Umbilical cord (tissue), 1 donor: ENCODE measurements at regions not wholly inside any gene's neighbourhood (a gene's known extent, or its start where the extent isn't known, plus 50 kb on each side); places are given as distances from the start of the nearest gene placed in this dataset.
"Not testable (repeated sequence)": the region's sequence is repeated elsewhere in the genome, so short reads cannot be mapped to it uniquely, and the experiment has no call there.

Experiments used
- DNase-seq: peaks from one replicate; pipeline ENCODE4 v3.0.0-alpha.2; 2015; ENCODE audit warnings: low spot score

DNA sequence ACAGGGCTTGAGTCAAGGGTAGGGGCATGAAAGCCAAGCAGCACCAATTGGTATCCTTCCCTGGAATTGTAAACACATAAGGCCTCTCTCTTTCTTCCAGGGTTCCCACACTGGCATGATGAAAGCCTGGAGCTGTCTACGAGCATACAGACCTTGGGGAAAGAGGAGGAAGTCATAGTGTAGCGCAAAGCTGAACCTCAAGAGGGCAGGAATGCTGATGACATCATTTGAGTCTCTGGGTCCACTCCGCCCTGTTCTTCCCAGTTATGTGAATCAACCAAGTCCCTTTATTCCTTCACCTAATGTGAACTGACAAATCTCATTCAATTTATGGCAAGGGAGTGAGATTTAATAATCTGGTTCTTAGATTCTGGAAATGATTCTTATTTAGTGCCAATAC lies 266.4 kb upstream of the NCAM1 start:
- peak; percentile 14 for DNase-seq

DNA sequence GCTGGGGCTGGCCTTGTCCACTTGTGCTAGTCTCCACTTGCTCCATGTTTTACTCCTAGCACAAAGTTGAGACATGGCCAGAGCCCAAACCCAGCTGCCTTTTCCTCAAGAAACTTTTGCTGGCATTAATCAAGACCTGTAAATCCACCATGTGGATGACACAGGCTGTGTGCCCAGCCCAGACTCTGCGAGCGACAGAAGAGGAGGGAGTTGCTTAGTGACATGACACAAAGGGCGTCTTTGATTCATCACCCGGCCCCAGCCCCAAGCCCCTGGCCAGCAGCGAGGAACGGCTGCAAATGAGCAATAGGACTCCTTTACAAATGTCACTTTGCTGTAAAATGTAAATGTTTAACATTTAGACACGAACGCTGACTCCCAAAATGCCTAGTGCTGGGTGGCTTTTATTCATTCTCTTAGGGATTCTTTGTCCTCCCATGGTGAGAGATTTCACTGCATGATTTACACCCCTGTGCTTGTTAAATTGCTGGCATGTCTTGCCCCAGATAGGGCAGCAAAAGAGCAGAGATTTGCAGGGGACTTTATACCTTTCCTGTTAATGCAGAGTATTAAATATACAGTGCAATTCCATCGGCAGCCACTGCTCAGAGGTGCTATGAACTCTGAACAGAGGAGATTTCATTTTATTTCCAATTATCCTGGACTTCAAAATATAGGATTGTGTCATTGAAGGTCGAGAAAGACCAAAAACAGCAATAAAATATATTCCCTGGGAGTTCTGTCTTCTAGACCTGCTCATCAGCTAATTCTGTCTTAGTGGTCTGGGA lies 263.6 kb upstream of the NCAM1 start:
- peak; percentile 1 for DNase-seq

DNA sequence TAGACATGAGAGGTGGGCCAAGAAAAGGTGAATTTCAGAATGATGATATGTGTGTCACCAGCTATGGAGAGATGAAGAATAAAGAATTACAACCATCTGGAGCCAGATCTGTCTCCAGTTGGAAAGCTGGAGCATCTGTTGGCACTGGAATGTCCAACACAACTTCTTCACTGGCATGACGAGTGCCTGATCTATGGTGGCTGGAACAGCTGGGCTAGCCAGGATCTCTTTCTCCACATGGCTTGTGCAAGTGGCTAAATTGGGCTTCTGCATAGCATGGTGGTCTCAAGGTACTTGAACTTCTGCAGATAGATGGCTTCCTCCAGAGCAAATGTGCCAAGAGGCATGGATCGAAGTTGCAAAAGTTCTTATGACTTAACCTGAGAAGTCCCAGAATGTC lies 256.1 kb upstream of the NCAM1 start:
- DNase-seq, result no peak

DNA sequence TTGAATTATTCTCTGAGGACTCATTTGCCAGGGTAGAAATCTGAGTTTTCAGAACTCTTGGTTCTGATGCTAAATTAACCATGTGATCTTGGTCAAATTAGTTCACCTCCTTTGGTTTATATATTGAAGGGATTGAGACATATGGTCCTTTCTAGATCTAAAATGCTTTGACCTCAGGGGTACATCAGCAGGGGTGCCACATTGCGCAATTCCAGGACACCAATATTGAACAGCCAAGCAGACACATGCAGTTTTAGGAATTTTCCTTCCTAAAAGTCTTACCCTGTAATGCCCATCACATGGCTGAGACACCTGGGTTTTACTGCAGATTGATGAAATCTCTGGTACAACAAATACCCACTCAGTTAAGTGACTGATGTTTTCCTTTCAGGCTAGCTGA lies 254.4 kb upstream of the NCAM1 start:
- no peak for DNase-seq

DNA sequence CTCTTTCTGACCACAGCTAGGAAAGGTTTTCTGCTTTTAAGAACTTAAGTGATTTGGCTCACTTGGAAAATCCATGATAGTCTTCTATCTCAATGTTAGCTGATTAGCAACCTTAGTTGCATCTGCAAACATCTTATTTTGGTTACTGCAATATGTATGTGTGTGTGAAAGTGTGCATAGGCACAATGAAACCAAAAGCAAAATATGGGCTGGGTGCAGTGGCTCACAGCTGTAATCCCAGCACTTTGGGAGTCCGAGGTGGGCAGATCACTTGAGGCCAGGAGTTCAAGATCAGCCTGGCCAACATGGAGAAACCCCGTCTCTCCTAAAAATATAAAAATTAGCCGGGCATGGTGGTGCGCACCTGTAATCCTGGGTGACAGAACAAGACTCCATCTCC lies 246.9 kb upstream of the NCAM1 start:
- DNase-seq, result not testable (repeated sequence)

DNA sequence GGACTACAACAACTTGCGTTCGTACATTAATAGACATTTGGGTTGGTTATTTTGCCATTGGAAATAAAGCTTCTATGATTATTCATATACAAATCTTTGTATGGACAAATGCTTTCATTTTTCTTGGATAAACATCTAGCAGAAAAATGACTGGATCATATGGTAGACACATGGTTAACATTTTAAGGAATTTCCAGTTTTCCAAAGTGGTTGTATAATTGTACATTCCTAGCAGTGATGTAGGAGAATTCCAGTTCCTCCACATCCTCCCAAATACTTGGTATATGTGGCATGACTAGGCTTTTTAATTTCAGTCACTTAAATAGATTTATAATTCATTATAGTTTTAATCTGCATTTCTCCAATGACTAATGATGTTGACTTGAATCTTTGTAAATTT lies 246.2 kb upstream of the NCAM1 start:
- no peak for DNase-seq

DNA sequence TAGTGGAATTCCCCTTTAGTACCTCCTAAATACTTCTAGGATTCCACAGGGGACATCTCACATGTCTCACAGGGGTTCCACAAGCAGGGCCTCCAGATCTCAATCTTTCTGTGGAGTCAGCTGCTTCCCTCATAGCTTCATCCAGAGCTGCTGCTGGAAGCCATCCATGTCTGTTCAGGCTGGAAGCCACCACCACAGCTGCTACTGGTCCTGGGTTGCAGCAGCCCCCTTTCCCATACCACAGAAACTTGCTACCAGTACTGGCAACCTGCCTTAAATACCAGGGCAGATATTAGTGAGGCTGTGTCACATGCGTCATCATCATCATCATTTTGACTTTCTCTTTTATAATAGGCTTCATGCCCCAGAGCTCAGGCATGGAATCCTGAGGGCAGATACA lies 242.7 kb upstream of the NCAM1 start:
- DNase-seq, result no peak

DNA sequence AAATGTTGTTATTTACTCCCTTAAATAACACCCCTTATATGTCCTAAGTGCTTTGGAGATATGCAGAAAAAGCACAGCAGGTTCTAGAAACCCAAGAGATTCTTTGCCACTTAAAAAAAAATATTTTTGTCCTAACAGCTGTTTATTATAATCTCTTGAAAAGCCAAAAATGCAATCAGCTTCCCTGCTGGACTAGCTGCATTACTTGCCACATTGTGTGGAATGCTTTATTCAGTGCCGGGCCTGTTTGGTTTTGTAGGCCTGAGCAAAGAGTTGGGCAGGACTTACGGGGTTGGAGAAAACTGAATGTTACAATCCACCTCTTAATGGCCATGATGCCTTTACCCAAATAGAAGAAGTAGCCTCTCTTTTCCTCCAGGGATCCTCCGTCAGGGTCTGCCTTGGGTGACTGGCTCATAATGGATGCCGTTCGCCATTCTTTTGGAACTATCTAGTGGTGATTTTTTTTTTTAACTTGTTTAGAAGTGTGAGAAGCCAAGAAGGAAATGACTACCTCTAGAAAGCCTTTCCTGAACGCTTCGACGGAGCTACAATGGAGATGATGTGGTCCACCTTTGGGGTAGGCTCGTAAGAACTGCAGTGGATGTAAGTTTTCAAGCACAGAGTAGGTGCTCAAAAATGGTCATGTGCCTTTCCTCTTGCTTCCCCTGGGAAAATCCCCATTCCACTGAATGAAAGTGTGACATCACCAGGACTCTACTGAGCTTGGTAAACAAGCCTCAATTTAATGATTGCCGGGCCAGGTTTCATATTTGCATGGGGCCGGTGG lies 241.3 kb upstream of the NCAM1 start:
- DNase-seq, result no peak

DNA sequence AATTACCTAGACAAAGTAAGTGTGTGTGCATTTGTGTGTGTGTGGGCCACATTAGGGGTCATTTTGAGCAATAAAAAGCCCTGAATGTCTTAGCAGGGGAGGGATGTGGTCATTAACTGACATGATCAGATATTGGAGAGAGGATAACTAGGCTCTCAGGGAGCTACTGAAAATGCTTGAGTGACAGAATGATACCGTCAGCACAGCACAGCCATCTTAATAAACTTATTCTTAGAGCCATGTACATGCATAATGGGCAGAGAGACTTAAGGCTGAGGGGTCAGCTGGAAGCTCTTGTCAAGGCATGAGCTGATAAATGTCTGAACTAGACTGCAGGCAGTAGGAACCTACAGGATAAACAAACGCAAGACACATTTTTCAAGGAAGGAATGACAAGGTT lies 239.1 kb upstream of the NCAM1 start:
- DNase-seq, result no peak

DNA sequence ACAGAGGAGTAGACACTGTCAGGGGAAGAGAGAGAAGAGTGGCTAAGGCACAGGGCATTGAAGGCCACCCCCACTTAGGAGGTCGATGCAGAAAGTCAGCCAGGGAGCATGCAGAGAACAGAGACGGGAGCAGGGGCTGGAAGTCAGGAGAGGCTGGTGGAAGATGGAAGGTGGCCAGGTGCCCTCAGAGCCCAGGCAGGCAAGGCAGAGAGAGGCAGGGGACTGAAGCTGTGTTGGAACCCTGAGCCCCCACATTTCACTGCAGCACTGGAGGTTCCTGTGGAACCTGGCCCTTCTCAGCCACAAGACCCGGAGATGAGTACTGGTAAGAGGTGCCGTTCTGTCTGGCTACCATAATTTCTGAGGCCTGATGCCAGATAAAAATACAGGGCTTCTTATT lies 238.3 kb upstream of the NCAM1 start:
- no peak for DNase-seq

DNA sequence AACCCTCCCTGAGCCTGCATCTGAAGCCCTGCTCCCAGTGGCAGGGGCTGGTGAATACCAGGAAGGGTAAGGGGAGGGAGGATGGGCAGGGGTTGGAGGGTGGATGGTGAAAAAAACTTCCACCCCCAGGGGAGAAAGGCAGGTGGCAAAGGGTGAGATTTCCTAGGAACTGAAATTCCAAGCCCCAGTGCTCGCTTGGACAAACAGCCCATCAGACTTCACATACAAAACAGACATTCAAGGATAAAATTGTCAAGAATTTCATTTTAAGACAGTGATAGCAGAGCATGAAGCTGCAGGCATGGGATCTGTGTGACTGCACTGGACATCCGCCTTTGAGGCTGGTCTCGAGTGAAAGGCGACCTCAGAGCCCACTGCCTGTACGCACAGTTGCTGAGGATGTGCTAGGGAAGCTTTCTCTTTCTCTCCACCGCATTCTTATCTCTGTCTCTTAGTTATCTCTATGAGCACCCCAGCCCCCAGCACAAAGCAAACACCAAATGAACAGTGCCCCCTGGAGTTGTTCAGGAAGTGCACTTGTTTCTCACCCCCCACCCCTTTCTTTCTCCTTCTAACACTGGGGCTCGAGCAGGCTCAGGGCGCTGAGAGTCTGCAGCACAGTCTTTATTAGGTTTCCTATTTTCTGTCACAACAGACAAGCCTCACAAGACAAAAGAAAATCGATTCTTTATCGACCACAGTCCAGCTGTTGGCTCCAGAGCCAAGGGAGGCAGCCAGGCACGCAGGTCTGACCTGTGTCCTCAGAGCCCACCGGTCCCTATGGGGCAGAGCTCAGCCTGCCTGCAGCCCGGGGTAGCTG lies 237.3 kb upstream of the NCAM1 start:
- DNase-seq, result no peak

DNA sequence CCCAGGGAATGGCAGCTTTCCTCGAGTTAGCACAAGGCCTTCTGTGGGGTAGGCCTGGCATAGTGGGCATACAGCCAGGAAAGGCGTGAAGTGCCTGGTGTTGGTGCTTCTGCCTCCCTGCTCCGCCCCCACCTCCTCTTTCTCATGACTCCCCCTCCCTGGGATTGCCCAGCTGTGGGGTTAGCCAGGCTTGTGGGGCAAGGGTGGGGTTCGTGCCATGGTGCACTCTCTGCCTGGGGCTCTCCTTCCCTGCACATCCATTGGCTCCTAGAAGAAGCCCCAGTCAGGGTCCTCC lies 236.8 kb upstream of the NCAM1 start:
- DNase-seq, result no peak

DNA sequence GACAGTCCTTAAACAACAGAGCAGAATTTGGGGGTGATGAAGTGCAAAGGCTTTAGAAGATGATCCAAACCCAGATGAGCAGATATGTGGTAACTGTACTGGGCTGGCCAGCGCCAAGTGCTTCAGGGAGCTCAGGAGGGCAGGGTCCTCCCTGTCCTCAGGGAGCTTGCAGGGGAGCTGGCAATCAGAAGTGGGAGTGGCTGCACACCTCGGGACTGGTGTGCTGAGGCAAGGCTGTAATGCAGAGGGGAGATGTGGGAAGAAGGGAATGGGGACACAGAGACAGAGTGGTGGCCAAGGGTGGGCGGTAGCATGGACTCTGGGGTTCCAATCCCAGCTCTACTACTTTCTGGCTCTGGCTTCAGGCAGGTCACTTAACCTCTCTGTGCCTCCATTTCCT lies 235.6 kb upstream of the NCAM1 start:
- DNase-seq, result no peak

DNA sequence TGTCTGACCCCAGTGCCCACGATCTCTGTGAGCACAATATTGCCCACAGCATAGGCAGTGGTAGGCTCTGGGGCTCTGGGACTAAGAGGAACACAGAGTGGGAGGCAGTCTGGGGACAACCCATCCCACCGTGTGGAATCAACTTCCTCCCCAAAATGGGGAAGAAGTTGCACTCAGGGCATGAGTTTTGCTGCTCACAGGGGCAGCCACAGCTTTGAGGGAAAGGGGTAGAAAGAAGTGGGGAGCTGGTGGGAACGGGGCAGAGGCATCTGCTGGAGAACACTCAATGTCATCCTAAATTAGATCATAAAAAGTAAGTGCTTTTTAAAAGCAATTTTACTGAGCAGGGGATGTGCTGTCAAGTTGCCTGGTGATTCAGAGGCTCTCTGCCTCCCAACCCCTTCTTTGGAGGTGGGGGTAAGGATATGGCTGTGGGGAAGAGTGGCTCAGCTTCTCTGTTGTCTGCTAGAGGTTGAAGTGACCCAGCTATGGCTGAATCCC lies 233.8 kb upstream of the NCAM1 start:
- DNase-seq, result no peak

DNA sequence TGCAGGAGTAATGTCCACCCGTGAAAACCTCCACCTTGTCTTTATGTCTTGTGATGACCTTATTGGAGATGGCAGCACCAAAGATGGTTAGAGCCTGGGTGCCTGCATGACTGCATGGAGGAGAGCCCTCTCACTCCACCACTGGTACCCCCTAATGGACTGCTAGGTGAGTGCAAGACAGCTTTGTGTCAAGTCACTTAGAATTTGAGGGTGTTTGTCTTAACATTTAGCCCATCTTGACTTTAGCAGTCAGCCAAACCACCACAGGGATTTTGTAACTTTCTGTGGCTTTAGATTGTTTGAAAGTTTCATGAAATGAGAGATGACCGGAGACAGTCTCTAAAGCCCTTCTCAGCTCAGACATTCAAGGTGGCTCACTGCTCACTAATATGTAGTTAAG lies 232.9 kb upstream of the NCAM1 start:
- no peak for DNase-seq

DNA sequence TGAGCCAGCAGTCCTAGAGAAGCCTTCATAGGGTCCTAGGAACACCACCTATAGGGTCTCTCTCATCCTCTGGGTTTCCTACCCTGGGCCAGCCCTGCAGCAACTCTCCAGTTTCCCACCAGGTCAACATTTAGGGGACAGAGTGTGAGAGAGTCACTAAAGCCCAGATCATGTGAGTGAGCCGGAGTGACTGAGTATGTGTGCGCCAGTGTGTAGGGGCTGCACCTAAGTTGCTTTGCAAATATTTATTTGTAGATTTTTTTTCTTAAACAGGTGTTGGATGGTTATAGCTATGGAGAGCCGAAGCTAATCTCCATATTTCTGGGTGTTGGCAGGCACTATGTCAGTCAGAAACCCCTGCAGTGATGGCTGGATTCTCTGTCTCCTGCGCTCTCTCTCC lies 232.5 kb upstream of the NCAM1 start:
- no peak for DNase-seq

DNA sequence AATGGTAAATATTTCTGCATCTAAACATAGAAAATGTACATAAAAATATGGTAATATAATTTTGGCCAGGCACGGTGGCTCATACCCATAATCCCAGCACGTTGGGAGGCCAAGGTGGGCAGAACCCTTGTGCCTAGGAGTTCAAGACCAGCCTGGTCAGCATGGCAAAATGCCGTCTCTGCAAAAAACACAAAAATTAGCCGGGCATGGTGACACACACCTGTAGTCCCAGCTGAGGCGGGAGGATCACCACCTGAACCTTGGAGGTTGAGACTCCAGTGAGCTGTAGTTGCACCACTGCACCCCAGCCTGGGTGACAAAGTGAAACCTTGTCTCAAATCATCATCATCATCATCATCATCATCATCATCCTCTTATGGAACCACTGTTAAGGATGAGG lies 230.6 kb upstream of the NCAM1 start:
- DNase-seq, result no peak

DNA sequence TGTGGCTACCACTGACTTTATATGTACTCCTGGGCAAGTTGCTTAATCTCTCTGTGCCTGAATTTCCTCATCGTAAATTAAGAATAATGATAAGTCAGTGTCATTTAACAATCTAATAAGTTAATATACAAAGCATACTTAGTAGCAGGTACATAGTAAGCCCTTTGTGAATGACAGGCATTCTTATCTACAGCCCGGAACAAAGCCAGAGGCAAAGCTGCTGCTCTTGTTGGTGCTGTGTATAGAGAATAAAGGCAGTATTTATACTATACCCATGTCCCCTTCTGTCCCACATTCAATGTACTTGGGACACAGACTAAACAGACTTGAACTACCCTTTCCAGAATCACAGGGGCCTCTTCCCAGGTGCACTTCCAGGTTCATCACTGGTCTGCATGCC lies 229.7 kb upstream of the NCAM1 start:
- no peak for DNase-seq

DNA sequence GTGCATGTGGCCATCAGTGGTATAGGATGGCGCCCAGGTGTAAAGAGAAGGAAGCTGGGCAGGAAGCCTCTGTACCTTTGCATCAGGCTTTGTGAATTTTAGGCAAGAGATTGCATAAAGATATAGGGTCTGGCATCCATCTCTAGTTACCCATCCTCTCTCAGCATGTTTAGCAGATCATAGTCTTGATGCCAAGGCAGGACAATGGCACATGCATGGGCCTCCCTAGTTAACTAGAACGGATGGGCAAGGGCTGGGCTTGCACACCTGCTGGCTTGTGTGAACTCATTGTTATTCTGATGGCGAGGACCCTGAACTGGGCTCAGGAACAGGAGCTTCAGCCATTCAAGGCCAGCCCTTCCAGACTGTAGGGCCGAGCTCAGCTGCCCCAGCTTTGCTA lies 229.2 kb upstream of the NCAM1 start:
- DNase-seq, result no peak

DNA sequence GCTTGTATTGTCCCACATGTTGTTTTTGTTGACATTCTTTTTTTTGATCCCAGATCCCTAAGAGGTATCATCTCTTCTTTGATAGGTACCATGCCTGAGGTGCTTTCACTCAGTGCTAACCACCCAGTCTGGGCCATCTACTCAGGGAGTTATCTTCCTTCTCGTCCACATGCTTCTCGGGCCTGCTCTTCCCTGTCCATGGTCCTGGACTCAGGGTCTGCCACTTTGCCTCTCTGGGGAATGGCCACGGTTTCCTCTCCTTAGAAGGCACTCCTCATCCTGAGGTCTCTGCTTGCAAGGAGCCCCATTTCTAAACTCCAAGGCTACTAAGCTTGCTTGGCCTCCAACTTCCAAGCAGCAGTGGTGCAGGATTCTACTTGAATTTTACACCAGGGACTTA lies 227.0 kb upstream of the NCAM1 start:
- peak; percentile 76 for DNase-seq

DNA sequence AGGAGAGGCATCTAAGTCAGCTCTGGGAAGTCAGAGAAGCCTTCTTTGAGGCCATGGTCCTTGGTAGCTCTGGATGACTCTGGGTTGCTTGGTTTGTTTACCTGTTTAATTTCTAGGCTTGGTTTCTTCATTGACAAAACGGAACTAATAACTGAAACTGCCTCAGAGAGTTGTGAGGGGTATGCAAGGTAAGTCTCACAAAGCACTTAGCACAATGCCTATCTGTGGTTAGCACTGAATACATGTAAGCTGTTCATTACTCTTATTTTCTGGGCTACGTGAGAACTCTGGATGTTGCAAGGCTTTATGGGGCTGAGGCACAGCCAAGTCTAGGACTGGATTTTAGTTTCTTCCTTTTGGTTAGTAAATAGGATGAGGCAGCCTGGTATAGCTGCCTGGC lies 225.8 kb upstream of the NCAM1 start:
- DNase-seq, result no peak

DNA sequence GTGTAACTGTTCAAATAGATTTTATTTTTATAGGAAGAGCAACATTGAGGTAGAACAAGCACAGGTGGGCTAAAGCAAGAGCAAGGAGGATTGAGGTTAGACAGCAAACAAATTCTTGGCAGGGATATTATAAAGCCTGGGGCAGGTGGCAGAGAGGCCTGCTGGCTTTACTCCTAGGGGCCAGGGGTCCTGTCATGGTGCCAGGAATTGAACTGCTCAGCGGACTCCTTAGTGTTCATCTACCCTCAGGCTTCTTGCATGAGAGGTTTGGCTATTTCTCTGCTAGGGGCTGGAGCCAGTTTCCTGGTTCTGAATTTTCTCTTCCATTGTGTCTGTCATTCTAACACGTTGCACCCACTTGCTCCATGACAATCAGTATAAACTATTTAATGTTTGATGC lies 217.2 kb upstream of the NCAM1 start:
- no peak for DNase-seq

DNA sequence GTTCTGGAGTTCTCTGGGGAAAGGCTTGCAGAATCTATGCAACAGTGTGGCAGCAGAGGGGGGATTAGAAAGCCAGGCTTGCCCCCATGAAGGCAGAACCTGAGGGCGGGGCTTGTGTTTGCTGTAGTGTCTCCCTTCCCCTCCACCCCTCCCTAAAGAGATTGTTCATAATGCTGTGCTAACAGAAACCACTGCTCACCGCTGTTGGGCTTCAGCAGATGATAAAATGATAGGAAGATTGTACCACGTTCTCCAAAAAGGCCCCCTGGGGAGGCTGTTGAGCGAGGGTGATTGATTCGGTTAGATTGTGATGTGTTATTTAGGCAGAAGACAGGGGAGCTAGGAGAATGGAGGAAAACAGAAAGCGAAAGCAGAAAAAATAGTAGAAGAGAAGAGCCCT lies 215.2 kb upstream of the NCAM1 start:
- no peak for DNase-seq
